Urinary bladder (tissue), 3 donors: ENCODE measurements at regions not wholly inside any gene's neighbourhood (a gene's known extent, or its start where the extent isn't known, plus 50 kb on each side); places are given as distances from the start of the nearest gene placed in this dataset.

Experiments
- DNase-seq: peaks from one replicate; pipeline ENCODE4 v3.0.0-alpha.2; 2015; ENCODE audit errors: extremely low spot score
- H3K27ac ChIP-seq: one replicate; pipeline ENCODE4 v1.5.1; 2013; ENCODE audit warnings: low read depth, mild to moderate bottlenecking, moderate library complexity
- H3K36me3 ChIP-seq: one replicate; pipeline ENCODE4 v1.6.1; 2013; ENCODE audit warnings: mild to moderate bottlenecking, moderate library complexity; ENCODE audit not compliant: insufficient read depth
- H3K4me1 ChIP-seq: one replicate; pipeline ENCODE4 v1.6.1; 2013; ENCODE audit warnings: mild to moderate bottlenecking, moderate library complexity; ENCODE audit not compliant: insufficient read depth
- H3K4me3 ChIP-seq: one replicate; pipeline ENCODE4 v1.5.1; 2013; ENCODE audit warnings: low read depth, low read length
- WGBS: extraction: QIAGEN DNeasy Blood & Tissue Kit; methylation state at CpG from one replicate; pipeline ENCODE4 v1.1.7; 2013; 5-methylcytosine and 5-hydroxymethylcytosine counted together
- donor health status: healthy with polysubstance abuse.
- donor health status: healthy.

GRCh38 chr5:159550951-159551350 is 220.7 kb upstream of the IL12B start:
- H3K4me1 ChIP-seq: no peaks in the 10 kb centered on the region
- no peaks in the 10 kb centered on the region for H3K36me3 ChIP-seq
- no peak for DNase-seq
- WGBS: 84% methylated on average over 1 of the region's 1 CpG
- H3K4me3 ChIP-seq: no peak overlapping the region
- H3K27ac ChIP-seq: no peak overlapping the region

GRCh38 chr5:159552751-159553150 is 222.5 kb upstream of the IL12B start:
- Histone ChIP-seq H3K4me3 (no peak overlapping the region), H3K4me1 (no peaks in the 10 kb centered on the region), H3K27ac (no peak overlapping the region), H3K36me3 (no peaks in the 10 kb centered on the region)
- no peak for DNase-seq
- 68% methylated on average over 3 of the region's 3 CpGs for WGBS

GRCh38 chr5:159553792-159554191 is 223.5 kb upstream of the IL12B start:
- Histone ChIP-seq H3K4me1 (no peaks in the 10 kb centered on the region), H3K4me3 (no peak overlapping the region), H3K36me3 (no peaks in the 10 kb centered on the region), H3K27ac (no peak overlapping the region)
- 86% methylated on average over 2 of the region's 2 CpGs for whole genome bisulfite sequencing
- no peak for DNase-seq

GRCh38 chr5:159555084-159555483 is 224.8 kb upstream of the IL12B start:
- Histone ChIP-seq H3K4me1 (no peaks in the 10 kb centered on the region), H3K4me3 (no peak overlapping the region), H3K27ac (no peak overlapping the region), H3K36me3 (no peaks in the 10 kb centered on the region)
- no peak for DNase-seq
- 30% methylated on average over 1 of the region's 1 CpG for WGBS

- WGBS: 87% methylated on average over 2 of the region's 2 CpGs
- DNase-seq: no peak
Measured at GRCh38 chr5:159559337-159559736, 229.1 kb upstream of the IL12B start.

GRCh38 chr5:159560088-159560487 is 229.8 kb upstream of the IL12B start:
- H3K4me1 ChIP-seq: no peaks in the 10 kb centered on the region
- no peak overlapping the region for H3K4me3 ChIP-seq
- H3K36me3 ChIP-seq: no peaks in the 10 kb centered on the region
- WGBS: 79% methylated on average over 7 of the region's 7 CpGs
- no peak overlapping the region for H3K27ac ChIP-seq
- DNase-seq: no peak

More at GRCh38 chr5:159559337-159559736, 229.1 kb upstream of the IL12B start:
- Histone ChIP-seq H3K27ac (no peak overlapping the region), H3K4me3 (no peak overlapping the region), H3K4me1 (no peaks in the 10 kb centered on the region), H3K36me3 (no peaks in the 10 kb centered on the region)

- WGBS: 79% methylated on average over 2 of the region's 2 CpGs
- Histone ChIP-seq H3K4me1 (no peaks in the 10 kb centered on the region), H3K36me3 (no peaks in the 10 kb centered on the region), H3K27ac (no peak overlapping the region), H3K4me3 (no peak overlapping the region)
- no peak for DNase-seq
Measured at GRCh38 chr5:159564031-159564430, 233.7 kb upstream of the IL12B start.

- WGBS: 75% methylated on average over 2 of the region's 2 CpGs
- Histone ChIP-seq H3K4me1 (no peaks in the 10 kb centered on the region), H3K36me3 (no peaks in the 10 kb centered on the region)
Measured at GRCh38 chr5:159566832-159567231, 236.5 kb upstream of the IL12B start.

GRCh38 chr5:159567461-159567860 is 237.2 kb upstream of the IL12B start:
- WGBS: 66% methylated on average over 1 of the region's 1 CpG
- Histone ChIP-seq H3K4me1 (no peaks in the 10 kb centered on the region), H3K27ac (no peak overlapping the region), H3K4me3 (no peak overlapping the region), H3K36me3 (no peaks in the 10 kb centered on the region)
- DNase-seq: no peak

More at GRCh38 chr5:159566832-159567231, 236.5 kb upstream of the IL12B start:
- DNase-seq: no peak
- Histone ChIP-seq H3K27ac (no peak overlapping the region), H3K4me3 (no peak overlapping the region)

- Histone ChIP-seq H3K36me3 (no peaks in the 10 kb centered on the region), H3K4me3 (no peak overlapping the region), H3K27ac (no peak overlapping the region), H3K4me1 (no peaks in the 10 kb centered on the region)
- 77% methylated on average over 1 of the region's 1 CpG for WGBS
- DNase-seq: no peak
Measured at GRCh38 chr5:159571501-159572244, 241.4 kb upstream of the IL12B start.

GRCh38 chr5:159576902-159577301 is 246.6 kb upstream of the IL12B start:
- Histone ChIP-seq H3K36me3 (no peaks in the 10 kb centered on the region), H3K4me1 (no peaks in the 10 kb centered on the region), H3K4me3 (no peak overlapping the region), H3K27ac (no peak overlapping the region)
- DNase-seq: no peak
- 94% methylated on average over 7 of the region's 7 CpGs for WGBS

GRCh38 chr5:159581502-159582249 is 251.4 kb upstream of the IL12B start:
- no peak for DNase-seq
- Histone ChIP-seq H3K4me1 (no peaks in the 10 kb centered on the region), H3K27ac (no peak overlapping the region), H3K36me3 (no peaks in the 10 kb centered on the region), H3K4me3 (no peak overlapping the region)
- WGBS: 41% methylated on average over 7 of the region's 7 CpGs

GRCh38 chr5:159582756-159583541 is 252.7 kb upstream of the IL12B start:
- H3K4me3 ChIP-seq: no peak overlapping the region
- WGBS: 95% methylated on average over 1 of the region's 1 CpG
- no peak for DNase-seq
- no peaks in the 10 kb centered on the region for H3K4me1 ChIP-seq
- H3K27ac ChIP-seq: no peak overlapping the region
- no peaks in the 10 kb centered on the region for H3K36me3 ChIP-seq
